NCI-H1436 treated with DMSO at 0.1 percent for 48 hours (cell line): ENCODE measurements at regions not wholly inside any gene's neighbourhood (a gene's known extent, or its start where the extent isn't known, plus 50 kb on each side); places are given as distances from the start of the nearest gene placed in this dataset.
"Not testable (repeated sequence)": the region's sequence is repeated elsewhere in the genome, so short reads cannot be mapped to it uniquely, and the experiment has no call there.

Experiments used
- DNase-seq: peaks from one replicate; lab custom pipeline; 2025; lab: John Stamatoyannopoulos, UW

DNA sequence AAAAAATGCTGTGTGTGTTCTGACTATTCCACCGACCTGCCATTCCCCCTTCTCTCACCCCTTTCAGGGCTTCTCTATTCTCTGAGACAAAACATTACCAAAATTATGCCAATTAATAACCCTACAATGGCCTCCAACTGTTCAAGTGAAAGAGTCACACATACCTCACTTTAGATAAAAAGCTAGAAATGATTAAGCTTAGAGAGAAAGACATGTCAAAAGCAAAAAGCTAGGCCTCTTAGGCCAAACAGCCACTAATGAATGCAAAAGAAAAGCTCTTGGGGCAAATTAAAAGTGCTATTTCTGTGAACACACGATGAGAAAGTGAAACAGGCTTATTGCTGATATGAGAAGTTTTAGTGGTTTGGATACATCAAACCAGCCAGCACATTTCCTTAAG, 279.6 kb upstream of the GRAMD2B start:
- DNase-seq = no peak

DNA sequence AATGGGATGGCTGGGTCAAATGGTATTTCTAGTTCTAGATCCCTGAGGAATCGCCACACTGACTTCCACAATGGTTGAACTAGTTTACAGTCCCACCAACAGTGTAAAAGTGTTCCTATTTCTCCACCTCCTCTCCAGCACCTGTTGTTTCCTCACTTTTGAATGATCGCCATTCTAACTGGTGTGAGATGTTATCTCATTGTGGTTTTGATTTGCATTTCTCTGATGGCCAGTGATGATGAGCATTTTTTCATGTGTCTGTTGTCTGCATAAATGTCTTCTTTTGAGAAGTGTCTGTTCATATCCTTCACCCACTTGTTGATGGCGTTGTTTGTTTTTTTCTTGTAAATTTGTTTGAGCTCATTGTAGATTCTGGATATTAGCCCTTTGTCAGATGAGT, 272.9 kb upstream of the GRAMD2B start:
- DNase-seq = not testable (repeated sequence)

DNA sequence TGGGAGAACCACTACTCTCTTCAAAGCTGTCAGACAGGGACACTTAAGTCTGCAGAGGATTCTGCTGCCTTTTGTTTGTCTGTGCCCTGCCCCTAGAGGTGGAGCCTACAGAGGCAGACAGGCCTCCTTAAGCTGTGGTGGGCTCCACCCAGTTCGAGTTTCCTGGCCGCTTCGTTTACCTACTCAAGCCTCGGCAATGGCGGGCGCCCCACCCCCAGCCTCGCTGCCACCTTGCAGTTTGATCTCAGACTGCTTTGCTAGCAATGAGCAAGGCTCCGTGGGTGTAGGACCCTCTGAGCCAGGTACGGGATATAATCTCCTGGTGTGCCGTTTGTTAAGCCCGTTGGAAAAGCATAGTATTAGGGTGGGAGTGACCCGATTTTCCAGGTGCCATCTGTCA, 267.9 kb upstream of the GRAMD2B start:
- DNase-seq = not testable (repeated sequence)

DNA sequence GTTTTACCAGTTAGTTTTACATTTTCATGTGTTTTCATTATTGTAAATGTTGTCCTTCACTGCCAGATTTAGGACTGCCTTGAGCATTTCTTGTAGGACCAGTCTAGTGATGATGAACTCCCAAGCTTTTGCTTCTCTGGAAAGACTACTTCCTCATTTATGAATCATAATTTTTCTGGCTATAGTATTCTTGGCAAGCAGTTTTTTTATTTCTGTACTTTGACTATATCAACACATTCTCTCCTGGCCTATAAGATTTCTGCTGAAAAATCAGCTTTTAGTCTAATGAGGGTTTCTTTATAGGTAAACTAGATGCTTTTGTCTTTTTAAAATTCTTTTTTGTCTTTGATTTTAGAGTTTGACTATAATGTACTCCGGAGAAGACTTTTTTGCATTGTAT, 256.8 kb upstream of the GRAMD2B start:
- DNase-seq = no peak

DNA sequence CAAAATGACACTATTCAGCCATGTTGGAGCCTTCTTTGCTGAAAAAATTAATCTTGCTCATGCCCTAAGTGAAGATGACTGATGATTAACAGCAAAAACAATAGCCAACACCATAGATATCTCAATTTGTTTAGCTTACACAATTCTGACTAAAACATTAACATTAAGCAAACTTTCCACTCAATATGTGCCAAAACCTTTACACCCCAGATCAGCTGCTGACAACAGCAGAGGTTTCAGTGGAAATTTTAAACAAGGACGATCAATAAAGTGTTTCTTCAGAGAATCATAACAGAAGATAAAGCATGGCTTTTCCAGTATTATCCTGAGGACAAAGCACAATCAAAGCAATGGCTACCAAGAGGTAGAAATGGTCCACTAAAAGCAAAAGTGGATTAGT, 254.4 kb upstream of the GRAMD2B start:
- DNase-seq = no peak

DNA sequence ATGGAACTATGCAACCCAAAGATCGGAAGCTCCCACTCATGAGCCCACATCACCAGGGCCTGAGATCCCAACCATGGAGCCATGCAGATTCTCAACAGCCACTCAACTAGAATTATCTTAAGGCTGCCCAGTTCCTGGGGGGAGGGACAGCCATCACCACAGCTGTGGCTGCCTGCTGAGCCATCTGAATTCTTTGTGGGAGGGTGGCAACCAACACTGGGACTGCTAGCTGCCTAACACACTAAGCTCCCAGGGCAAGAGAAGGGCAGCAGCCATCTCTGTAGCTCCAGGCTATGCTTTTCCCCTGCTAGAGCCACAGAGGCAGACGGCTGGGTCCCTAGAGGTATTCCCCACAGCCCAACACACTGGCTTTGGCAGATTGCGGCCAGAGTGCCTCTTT, 251.3 kb upstream of the GRAMD2B start:
- no peak for DNase-seq

DNA sequence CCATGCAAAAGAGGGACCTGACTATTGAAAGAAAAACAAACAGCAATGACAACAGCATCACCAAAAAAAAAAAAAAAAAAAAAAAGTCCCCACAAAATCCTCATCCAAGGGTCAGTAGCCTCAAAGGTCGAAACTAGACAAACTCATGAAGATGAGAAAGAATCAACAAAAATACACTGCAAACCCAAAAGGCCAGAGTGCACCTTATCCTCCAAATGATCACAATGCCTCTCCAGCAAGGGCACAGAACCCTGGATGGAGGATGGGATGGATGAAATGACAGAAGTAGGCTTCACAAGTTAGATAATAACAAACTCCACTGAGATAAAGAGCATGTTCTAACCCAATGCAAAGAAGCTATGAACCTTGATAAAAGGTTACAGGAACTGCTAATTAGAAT, 250.4 kb upstream of the GRAMD2B start:
- no peak for DNase-seq

DNA sequence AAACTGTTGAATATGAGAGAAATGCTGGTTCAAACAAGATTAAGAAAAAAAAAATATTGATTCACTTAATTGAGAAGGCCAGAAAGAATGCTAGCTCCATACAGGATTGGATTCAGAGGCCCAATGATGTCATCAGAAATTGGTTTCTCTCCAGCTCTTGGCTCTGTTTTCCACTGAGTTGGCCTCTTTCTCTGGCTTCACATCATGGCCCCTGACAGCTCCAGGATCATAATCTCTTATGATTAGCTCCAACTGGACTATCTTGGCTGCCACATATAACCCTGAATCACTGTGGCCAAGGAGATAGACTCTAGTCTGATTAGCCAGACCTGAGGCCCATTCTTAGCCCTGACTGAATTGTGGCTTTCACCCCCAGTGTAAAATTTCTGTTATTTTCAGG, 244.7 kb upstream of the GRAMD2B start:
- DNase-seq = no peak

DNA sequence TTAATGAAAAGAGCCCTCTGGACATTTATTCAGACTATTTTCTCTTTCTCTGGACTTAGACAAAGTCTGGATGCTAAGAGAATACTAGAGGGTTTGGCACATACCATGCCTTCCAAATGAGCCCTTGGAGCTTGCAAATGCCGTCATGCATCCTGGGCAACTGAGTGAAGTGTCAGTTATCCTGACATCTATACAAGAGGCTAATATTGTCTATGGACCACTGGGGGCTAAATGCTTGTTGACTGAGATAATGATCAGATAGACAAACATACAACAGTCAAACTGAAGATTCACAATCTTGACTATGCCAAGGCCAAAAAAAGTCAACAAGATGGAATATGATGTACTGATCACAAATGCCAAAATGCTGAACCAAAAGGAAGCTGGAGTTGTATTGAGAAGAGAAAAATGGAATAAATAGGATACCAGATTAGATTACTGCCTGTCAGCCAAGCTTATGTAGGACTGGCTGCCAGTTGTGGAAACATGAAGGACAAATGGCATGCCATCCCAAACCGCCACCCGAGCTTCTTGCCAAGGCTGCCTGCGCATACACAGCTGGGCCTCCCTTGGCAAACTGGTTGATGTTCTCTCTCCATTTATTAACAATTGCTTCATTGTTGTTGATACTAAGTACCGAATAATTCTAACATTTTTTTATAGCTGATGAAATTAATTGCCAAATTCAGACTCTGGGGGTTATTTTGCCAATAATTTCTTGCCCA, 240.1 kb upstream of the GRAMD2B start:
- no peak for DNase-seq

DNA sequence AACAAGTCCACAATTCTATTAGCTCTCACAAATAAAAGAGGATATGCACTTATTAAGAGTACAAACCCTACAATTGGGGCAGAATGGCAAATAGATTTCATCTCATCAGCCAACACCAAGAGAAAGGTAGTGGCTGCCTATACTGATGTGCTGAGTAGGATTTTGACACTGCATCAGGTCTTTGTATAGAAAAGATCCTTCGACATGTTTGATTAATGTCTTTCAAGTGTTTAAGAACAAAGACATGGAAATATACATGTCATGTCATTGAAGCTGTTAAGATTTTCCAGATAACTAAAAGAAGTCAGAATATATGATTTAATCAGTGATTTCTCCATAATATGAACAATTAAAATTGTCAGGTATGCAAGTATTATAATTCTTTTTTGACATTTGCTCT, 238.7 kb upstream of the GRAMD2B start:
- DNase-seq = no peak

DNA sequence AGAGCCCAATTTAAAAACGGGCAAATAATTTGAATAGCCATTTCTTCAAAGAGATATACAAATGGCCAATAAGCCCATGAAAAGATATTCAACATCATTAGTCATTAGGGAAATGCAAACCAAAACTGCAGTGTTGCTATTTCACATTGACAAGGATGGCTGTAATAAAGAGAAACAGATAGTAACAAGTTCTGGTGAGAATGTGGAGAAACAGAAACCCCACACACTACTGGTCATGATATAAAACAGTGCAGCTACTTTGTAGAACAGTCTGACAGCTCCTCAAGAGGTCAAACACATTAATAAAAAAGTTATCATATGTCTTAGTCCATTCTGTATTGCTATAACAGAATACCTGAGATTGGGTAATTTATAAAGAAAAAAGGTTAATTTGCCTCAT, 237.0 kb upstream of the GRAMD2B start:
- no peak for DNase-seq

DNA sequence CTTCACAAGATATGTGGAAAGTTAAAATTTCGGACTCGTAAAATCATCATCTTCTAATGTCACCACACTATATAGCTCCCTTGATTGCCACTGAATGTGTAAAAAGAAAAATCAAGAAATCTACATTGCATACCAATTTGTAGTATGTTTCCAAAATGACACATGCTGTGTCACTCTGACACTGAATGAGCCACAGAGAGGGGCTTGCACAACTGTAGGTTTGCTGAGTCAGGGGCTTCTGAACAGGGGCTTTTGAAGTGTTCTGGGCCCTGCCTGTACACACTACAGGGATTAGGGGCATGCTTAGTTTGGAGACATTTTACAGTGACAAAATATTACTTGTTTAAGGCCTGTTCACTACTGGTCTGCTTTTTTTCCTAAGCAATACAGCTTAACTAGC, 234.4 kb upstream of the GRAMD2B start:
- DNase-seq = no peak

DNA sequence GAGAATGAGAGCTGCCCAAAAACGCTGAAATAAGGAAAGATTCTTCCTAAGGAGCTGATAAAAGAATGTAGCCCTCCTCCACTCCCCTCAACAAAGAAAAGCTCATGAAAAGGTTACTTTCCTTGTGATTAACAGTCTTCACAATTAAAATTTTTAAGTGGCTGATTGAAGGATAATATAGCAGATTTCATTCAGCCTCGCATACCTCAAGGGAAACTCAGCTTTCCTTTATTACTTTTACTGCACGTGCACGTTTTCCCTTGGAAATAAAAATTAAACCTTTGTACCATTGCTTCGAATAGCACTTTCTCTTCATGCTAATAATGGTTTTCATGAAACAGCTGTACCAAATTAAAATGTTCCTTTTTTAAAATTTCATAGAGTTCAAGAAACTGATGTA, 234.0 kb upstream of the GRAMD2B start:
- DNase-seq = no peak

DNA sequence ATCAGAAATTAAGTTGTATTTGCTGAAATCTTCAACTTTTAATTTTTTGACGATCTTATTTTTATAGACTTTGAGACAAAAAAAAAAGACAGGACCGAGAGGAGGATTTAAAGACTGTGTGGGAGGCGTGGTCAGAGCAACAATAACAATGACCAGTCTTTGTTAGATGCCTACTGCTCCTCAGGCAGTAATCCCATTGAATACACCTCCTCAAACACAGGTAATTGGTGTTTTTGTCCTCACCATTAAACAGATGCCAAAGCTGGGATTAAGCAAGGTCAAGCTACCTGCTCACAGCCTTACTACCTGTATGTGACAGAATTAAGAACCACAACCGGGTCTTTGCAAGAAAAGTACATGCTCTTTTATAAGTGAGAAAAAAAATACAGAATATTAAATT, 233.3 kb upstream of the GRAMD2B start:
- DNase-seq = no peak

DNA sequence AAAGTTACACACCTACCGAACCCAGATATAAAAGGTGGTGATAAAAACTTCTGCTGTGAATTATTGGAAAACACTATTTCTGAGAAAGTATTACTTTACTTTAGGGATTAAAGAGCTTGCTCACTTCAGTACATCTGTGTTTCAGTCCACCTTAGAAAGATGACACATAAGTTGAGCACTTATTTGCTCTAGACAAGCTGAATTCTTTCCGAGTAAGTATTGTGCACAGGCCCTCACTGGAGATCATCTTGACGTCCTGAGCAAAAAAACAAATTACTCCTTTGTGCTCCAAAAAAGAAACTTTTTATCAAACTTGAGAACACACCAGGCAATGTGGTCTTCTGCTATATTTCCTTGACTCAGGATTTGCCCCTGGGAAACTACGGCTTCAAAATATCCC, 231.0 kb upstream of the GRAMD2B start:
- DNase-seq = no peak

DNA sequence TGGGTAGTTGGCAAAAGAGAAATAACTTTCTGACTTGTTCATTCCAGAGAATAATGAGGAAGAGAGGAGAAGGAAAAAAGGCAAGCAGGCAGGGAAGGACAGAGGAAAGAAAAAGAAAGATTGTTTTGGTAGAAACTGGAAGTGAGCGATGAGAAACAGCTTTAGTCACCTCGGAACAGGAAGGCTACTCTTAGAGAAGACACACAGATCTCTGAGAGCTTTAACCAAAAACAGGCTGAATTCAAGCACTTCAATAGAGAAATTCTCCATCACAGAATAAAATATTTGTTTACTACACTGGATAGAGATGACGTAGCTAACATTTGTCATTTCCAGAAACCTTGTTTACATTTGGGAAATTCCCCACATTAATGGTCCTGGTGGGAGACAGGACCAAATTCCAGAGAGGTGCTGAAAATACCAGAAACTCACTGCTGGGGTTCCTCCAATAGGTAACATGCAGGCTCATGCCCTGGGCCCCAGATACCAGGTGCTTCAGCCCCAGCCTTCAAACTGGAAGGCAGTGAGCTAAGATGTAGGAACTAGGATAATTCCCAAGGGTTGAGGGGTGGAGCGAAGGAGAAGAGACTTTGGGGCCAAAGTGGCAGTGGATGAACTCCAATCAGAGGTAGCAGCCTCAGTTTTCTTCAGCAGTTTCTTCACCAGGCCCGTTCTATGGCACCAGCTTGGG, 227.7 kb upstream of the GRAMD2B start:
- DNase-seq = no peak

DNA sequence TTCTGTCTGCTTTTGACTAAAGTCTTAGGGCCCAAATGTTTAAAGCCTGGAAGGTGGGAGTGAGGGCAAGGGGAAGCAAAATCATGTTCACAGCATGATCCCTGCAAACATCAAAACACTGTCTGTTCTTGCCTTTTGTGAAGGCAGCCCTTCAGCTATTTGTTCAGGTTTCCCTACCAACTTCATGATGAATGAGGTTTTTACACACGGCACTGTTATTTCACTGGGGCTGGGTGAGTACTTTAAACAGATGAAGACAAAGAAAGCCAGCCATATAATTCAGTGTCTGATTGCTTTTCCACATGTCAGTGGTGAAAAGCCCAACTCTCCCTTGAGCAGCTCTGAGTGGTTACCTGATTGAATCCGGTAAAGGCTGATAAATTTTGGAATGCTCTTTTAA, 224.7 kb upstream of the GRAMD2B start:
- no peak for DNase-seq

DNA sequence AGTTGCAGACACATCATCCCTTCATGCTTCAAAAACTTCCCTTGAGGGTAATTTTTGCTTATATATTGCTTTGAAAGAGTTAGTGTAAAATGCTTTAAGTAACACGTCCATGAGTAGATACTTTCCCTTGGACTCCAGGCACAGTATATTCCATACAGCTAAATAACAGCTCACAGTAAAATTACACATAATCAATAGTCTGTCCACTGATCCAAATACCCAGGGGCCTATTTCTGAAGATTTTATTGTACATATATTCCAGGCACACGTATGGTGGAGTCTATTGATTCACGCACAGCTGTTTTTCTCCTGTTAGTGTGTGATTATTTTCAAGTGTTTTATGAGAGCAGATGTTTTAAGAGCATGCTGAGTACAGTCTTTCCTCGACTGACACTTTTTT, 223.7 kb upstream of the GRAMD2B start:
- no peak for DNase-seq

DNA sequence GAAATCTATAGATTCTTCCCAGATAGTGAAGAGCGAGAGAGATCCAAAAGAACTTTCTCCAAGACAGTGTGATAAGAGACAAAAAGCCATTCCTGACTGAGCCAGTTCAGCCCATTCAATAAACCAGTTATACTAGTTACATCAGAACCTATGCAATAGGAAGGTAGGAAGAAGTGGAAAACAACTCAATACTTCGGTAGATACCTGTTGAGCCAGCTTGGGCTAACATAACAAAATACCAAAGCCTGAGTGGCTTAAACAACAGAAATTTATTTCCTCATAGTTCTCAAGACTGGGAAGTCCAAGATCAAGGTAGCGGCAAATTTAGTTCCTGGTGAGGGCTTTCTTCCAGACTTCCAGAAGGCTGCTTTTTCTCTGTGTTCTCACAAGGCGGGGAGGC, 214.5 kb upstream of the GRAMD2B start:
- DNase-seq = no peak

DNA sequence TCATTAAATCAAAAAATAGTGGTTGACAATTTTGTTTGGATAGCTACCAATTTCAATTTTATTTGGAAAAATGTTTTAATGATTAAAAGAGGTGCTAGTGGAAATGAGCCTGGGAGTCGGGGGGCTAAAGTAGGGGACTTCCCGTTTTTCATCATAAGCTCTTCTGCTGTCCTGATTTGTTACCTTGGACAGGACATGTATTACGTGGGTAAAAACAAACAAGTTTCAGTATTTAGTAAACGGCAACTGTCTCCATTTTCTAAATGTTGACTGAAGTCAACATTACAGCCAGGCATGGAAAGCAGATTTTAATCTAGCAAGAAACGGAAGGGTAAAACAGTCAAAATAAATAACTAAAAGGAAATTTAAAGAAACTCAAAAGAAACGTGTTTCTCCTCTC, 212.3 kb upstream of the GRAMD2B start:
- no peak for DNase-seq

DNA sequence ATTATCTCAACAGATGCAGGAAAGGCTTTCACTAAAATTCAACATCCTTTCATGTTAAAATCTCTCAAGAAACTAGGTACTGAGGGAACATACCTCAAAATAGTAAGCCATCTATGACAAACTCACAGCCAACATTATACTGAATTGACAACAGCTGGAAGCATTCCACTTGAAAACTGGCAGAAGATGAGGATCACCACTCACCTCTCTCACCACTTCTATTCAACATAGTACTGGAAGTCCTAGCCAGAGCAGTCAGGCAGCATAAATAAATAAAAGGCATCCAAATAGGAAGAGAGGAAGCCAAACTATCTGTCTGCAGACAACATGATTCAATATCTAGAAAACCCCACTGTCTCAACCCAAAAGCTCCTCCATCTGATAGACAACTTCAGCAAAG, 203.6 kb upstream of the GRAMD2B start:
- DNase-seq = no peak

DNA sequence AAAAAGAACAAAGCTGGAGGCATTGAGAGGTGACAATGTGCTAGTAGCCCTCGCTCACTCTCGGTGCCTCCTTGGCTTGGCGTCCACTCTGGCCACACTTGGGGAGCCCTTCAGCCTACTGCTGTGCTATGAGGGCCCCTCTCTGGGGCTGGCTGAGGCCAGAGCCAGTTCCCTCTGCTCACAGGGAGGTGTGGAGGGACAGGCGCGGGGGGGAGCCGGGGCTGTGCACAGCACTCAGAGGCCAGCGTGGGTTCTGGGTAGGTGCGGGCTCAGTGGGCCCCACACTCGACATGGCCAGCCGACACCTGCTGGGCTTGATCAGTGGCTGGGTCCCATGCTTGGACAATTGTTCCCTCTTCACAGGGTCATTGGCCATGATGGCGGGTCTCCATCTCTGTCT, 202.5 kb upstream of the GRAMD2B start:
- DNase-seq = no peak

DNA sequence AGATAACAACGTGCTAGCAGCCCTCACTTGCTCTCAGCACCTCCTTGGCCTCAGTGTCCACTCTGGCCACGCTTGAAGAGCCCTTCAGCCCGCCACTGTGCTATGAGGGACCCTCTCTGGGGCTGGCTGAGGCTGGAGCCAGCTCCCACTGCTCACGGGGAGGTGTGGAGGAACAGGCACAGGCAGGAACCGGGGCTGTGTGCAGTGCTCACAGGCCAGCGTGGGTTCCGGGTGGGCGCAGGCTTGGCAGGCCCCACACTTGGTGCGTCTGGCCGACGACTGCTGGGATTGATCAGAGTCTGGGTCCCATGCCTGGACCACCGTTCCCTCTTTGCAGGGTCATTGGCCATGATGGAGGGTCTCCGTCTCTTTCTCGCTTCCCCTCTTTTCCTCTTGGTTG, 194.3 kb upstream of the GRAMD2B start:
- DNase-seq = no peak

DNA sequence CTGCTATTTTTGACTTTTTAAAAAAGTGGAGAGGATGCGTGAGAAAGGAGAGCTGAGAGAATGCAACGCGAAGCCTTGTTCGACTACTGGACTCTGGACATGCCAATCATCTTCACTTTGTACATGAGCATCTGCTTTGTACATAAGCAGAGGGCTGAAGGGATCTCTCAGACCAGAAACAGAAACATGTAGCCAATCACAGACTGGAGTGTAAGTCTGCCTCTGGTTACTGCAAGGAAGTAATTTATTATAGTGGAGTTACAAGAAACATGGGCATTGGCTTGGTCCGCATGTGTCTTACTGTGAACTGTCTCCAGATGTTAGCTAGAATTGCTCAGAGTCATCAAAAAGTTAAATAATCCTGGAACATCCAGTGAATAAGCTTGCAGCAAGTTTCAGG, 190.0 kb upstream of the GRAMD2B start:
- no peak for DNase-seq
